IMR-90 (cell line): ENCODE measurements at regions not wholly inside any gene's neighbourhood (a gene's known extent, or its start where the extent isn't known, plus 50 kb on each side); places are given as distances from the start of the nearest gene placed in this dataset.
"Not testable (repeated sequence)": the region's sequence is repeated elsewhere in the genome, so short reads cannot be mapped to it uniquely, and the experiment has no call there.

Experiments used
- ATAC-seq: fragments of 200-7000 bp; cut with Tn5 transposase; 2 replicates; pipeline ENCODE4 v1.9.1; 2020; ENCODE audit warnings: low read depth, mild to moderate bottlenecking, moderate library complexity
- BruUV-seq: library from RNA; stranded (reverse); fragments of 400-500 nt; replicated peaks from 2 replicates; lab custom pipeline; 2021; lab: Mats Ljungman, UMichigan
- CTCF ChIA-PET: fragments of 300-600 bp; formaldehyde crosslinking; extraction: SDS; loops from one replicate; lab custom pipeline; 2021; ENCODE audit warnings: antibody characterized with exemption; lab: Yijun Ruan, JAX
- POLR2A ChIA-PET: fragments of 300-600 bp; sonication (Branson Sonifier 250); formaldehyde crosslinking; loops from one replicate; lab custom pipeline; 2022; ENCODE audit warnings: antibody characterized with exemption; ENCODE audit not compliant: unreplicated experiment; lab: Charles Lee
- DNase-seq: peaks from one replicate; pipeline ENCODE4 v3.0.0; 2013
- H2AFZ ChIP-seq: replicated peaks from 2 replicates; pipeline ENCODE3; 2013; ENCODE audit warnings: low read length, mild to moderate bottlenecking; ENCODE audit not compliant: poor library complexity
- H2AK5ac ChIP-seq: 2 replicates; pipeline ENCODE4 v1.6.1; 2013; ENCODE audit warnings: low read depth, low read length, inconsistent platforms
- H2AK9ac ChIP-seq: replicated peaks from 2 replicates; pipeline ENCODE3; 2013; ENCODE audit warnings: mild to moderate bottlenecking, low read depth, low read length, moderate library complexity; ENCODE audit not compliant: poor library complexity
- H2BK120ac ChIP-seq: 2 replicates; pipeline ENCODE4 v1.6.1; 2013; ENCODE audit warnings: low read depth, low read length, inconsistent platforms
- H2BK15ac ChIP-seq: 3 replicates; pipeline ENCODE4 v1.6.1; 2013; ENCODE audit warnings: low read depth, low read length, inconsistent platforms
- H2BK20ac ChIP-seq: 2 replicates; pipeline ENCODE4 v1.6.1; 2013; ENCODE audit warnings: low read depth, mild to moderate bottlenecking, inconsistent platforms, low read length, moderate library complexity
- H2BK5ac ChIP-seq: 2 replicates; pipeline ENCODE4 v1.6.1; 2013; ENCODE audit warnings: mild to moderate bottlenecking, low read depth, low read length, inconsistent platforms; ENCODE audit not compliant: poor library complexity, severe bottlenecking
- H3K14ac ChIP-seq: replicated peaks from 2 replicates; pipeline ENCODE4 v1.6.1; 2013; ENCODE audit warnings: low read depth, low read length, inconsistent platforms
- H3K18ac ChIP-seq: 2 replicates; pipeline ENCODE4 v1.6.1; 2013; ENCODE audit warnings: low read depth, low read length, control low read depth
- H3K23ac ChIP-seq: 2 replicates; pipeline ENCODE4 v1.6.1; 2013; ENCODE audit warnings: low read depth, low read length, inconsistent platforms
- H3K27ac ChIP-seq: 2 replicates; pipeline ENCODE4 v1.5.1; 2013; ENCODE audit warnings: mild to moderate bottlenecking, control low read depth, low read length; ENCODE audit not compliant: insufficient read depth
- H3K27me3 ChIP-seq: 2 replicates; pipeline ENCODE4 v1.6.1; 2013; ENCODE audit warnings: low read length; ENCODE audit not compliant: control insufficient read depth, insufficient read depth
- H3K36me3 ChIP-seq: 2 replicates; pipeline ENCODE4 v1.6.1; 2013; ENCODE audit warnings: low read length, mixed read lengths; ENCODE audit not compliant: control insufficient read depth, insufficient read depth
- H3K4ac ChIP-seq: 2 replicates; pipeline ENCODE4 v1.6.1; 2013; ENCODE audit warnings: low read depth, low read length, inconsistent platforms
- H3K4me1 ChIP-seq: 2 replicates; pipeline ENCODE4 v1.6.1; 2013; ENCODE audit warnings: low read length, mixed read lengths; ENCODE audit not compliant: control insufficient read depth, insufficient read depth
- H3K4me2 ChIP-seq: 2 replicates; pipeline ENCODE4 v1.6.1; 2013; ENCODE audit warnings: low read depth, mild to moderate bottlenecking, control low read depth, low read length, moderate library complexity
- H3K4me3 ChIP-seq: 2 replicates; pipeline ENCODE4 v1.5.1; 2013; ENCODE audit warnings: low read depth, mild to moderate bottlenecking, control low read depth, low read length, moderate library complexity; ENCODE audit not compliant: insufficient read depth
- H3K56ac ChIP-seq: 2 replicates; pipeline ENCODE4 v1.6.1; 2013; ENCODE audit warnings: low read length, inconsistent platforms; ENCODE audit not compliant: insufficient read depth; ENCODE audit errors: extremely low read depth
- H3K79me1 ChIP-seq, 2 experiments: 2 replicates each; pipeline ENCODE4 v1.6.1; 2013; ENCODE audit warnings: low read length in 2 of 2, inconsistent platforms in 1 of 2, low read depth in 1 of 2
- H3K9ac ChIP-seq: 2 replicates; pipeline ENCODE4 v1.6.1; 2013; ENCODE audit warnings: low read depth, low read length, control low read depth
- H3K9me1 ChIP-seq: 2 replicates; pipeline ENCODE4 v1.6.1; 2013; ENCODE audit warnings: low read length, inconsistent platforms; ENCODE audit not compliant: insufficient read depth
- H3K9me3 ChIP-seq: 2 replicates; pipeline ENCODE4 v1.6.1; 2013; ENCODE audit warnings: low read length; ENCODE audit not compliant: control insufficient read depth, insufficient read depth
- H4K20me1 ChIP-seq: 2 replicates; pipeline ENCODE4 v1.6.1; 2013; ENCODE audit warnings: low read length, inconsistent platforms; ENCODE audit not compliant: insufficient read depth
- H4K5ac ChIP-seq: 2 replicates; pipeline ENCODE4 v1.6.1; 2013; ENCODE audit warnings: mild to moderate bottlenecking, low read depth, low read length, control low read depth
- H4K8ac ChIP-seq, 2 experiments: 2 replicates each; pipeline ENCODE4 v1.6.1; 2013; ENCODE audit warnings: low read depth in 2 of 2, low read length in 2 of 2, control low read depth in 1 of 2, inconsistent platforms in 1 of 2
- H4K91ac ChIP-seq: 2 replicates; pipeline ENCODE4 v1.6.1; 2013; ENCODE audit warnings: low read depth, low read length, inconsistent platforms; ENCODE audit not compliant: insufficient read depth
- WGBS, 2 experiments: methylation state at CpG; one replicate each; pipeline versions ENCODE4 v1.1.5 to v1.1.7; 2013; ENCODE audit warnings: missing lambda C conversion rate in 2 of 2; ENCODE audit not compliant: insufficient read length in 1 of 2; ENCODE audit errors: extremely low coverage in 2 of 2; 5-methylcytosine and 5-hydroxymethylcytosine counted together
- dilution Hi-C: fragments of 300-500 bp; cut with HindIII; formaldehyde crosslinking; loops from one replicate; pipeline ENCODE4 v1.14.3; 2018; ENCODE audit warnings: low sequenced_read_pairs; ENCODE audit not compliant: unreplicated experiment
- in situ Hi-C: fragments of 300-500 bp; cut with MboI; formaldehyde crosslinking; loops from 3 replicates; pipeline ENCODE4 v1.14.3; 2019; ENCODE audit warnings: low sequenced_read_pairs, inconsistent platforms, mixed read lengths
- intact Hi-C: fragments of 100-400 bp; cut with micrococcal nuclease; formaldehyde crosslinking; loops from 2 replicates; pipeline ENCODE4 v1.10.0; 2022

GRCh38 chr6:97779039-97779766, 496.2 kb upstream of the MMS22L start:
- in situ Hi-C loops, H2BK5ac ChIP-seq, H3K9me3 ChIP-seq, H4K20me1 ChIP-seq, H2BK120ac ChIP-seq, H4K91ac ChIP-seq, H2BK15ac ChIP-seq, DNase-seq, H2BK20ac ChIP-seq, dilution Hi-C loops, H3K79me1 ChIP-seq, intact Hi-C loops, BruUV-seq, H4K5ac ChIP-seq, H2AFZ ChIP-seq, H3K36me3 ChIP-seq, H3K9me1 ChIP-seq, H3K9ac ChIP-seq, H3K4me2 ChIP-seq, H2AK9ac ChIP-seq, H3K14ac ChIP-seq, H3K4ac ChIP-seq, CTCF ChIA-PET, H3K18ac ChIP-seq, H3K27ac ChIP-seq, H3K23ac ChIP-seq, POLR2A ChIA-PET, ATAC-seq, H3K56ac ChIP-seq, H3K27me3 ChIP-seq, H4K8ac ChIP-seq, H3K4me1 ChIP-seq, H3K4me3 ChIP-seq, H2AK5ac ChIP-seq: not testable (repeated sequence)
- WGBS, 2 experiments, result no CpG with 5 or more reads among the region's 6 CpGs
